ENCODE measurements at regions not wholly inside any gene's neighbourhood (a gene's known extent, or its start where the extent isn't known, plus 50 kb on each side); places are given as distances from the start of the nearest gene placed in this dataset.

- TF ChIP-seq CTCF (IDR thresholded peaks at IDR 0.05) (no peak), POLR2A (IDR thresholded peaks at IDR 0.05) (no peak), POLR2AphosphoS5 (IDR thresholded peaks at IDR 0.05) (no peak), EP300 (IDR thresholded peaks at IDR 0.05) (no peak)
These were observed 127.3 kb downstream of the MACROH2A1 start for GRCh38 chr5:135271533-135272310.
